A673 (cell line): ENCODE measurements at regions not wholly inside any gene's neighbourhood (a gene's known extent, or its start where the extent isn't known, plus 50 kb on each side); places are given as distances from the start of the nearest gene placed in this dataset.
"Not testable (repeated sequence)": the region's sequence is repeated elsewhere in the genome, so short reads cannot be mapped to it uniquely, and the experiment has no call there.

ENCODE experiments used
- BruUV-seq: library from RNA; stranded (reverse); fragments of 400-500 nt; replicated peaks from 2 replicates; lab custom pipeline; 2021; lab: Mats Ljungman, UMichigan
- CTCF ChIA-PET: fragments of 300-600 bp; sonication (Branson Sonifier 250); formaldehyde crosslinking; loops from one replicate; lab custom pipeline; 2022; ENCODE audit warnings: antibody characterized with exemption; lab: Charles Lee
- POLR2A ChIA-PET: fragments of 300-600 bp; sonication (Branson Sonifier 250); formaldehyde crosslinking; loops from one replicate; lab custom pipeline; 2022; ENCODE audit warnings: antibody characterized with exemption; ENCODE audit not compliant: low non-redundant PET; lab: Charles Lee
- DNase-seq: peaks from one replicate; pipeline ENCODE4 v3.0.0-alpha.2; 2015; ENCODE audit warnings: low spot score
- H3K27ac ChIP-seq: fragments of 200-600 bp; sonication (generic); 2 replicates; pipeline ENCODE4 v1.5.1; 2016; ENCODE audit warnings: mixed run types, low read depth, mild to moderate bottlenecking, mixed read lengths, antibody characterized with exemption, low read length; ENCODE audit not compliant: poor library complexity, severe bottlenecking
- H3K27me3 ChIP-seq: fragments of 200-600 bp; sonication (generic); replicated peaks from 2 replicates; pipeline ENCODE4 v1.6.1; 2017; ENCODE audit warnings: mixed run types, low read depth, mild to moderate bottlenecking, mixed read lengths, antibody characterized with exemption, low read length; ENCODE audit not compliant: insufficient read depth, poor library complexity
- H3K36me3 ChIP-seq: fragments of 200-600 bp; sonication (generic); 2 replicates; pipeline ENCODE4 v1.6.1; 2016; ENCODE audit warnings: mixed run types, mild to moderate bottlenecking, mixed read lengths, antibody characterized with exemption, low read length; ENCODE audit not compliant: insufficient read depth, poor library complexity, severe bottlenecking
- H3K4me1 ChIP-seq: fragments of 200-600 bp; sonication (generic); 2 replicates; pipeline ENCODE4 v1.6.1; 2017; ENCODE audit warnings: mixed run types, mild to moderate bottlenecking, mixed read lengths, antibody characterized with exemption, low read length; ENCODE audit not compliant: insufficient read depth, poor library complexity, severe bottlenecking
- H3K4me3 ChIP-seq: fragments of 200-600 bp; sonication (generic); 2 replicates; pipeline ENCODE4 v1.5.1; 2016; ENCODE audit warnings: low read depth, mixed run types, mild to moderate bottlenecking, mixed read lengths, low read length; ENCODE audit not compliant: poor library complexity, severe bottlenecking
- H3K9me3 ChIP-seq: fragments of 200-600 bp; sonication (generic); 2 replicates; pipeline ENCODE4 v1.6.1; 2016; ENCODE audit warnings: mixed run types, low read depth, mild to moderate bottlenecking, mixed read lengths, antibody characterized with exemption, low read length; ENCODE audit not compliant: poor library complexity, severe bottlenecking
- CTCF ChIP-seq: fragments of 300-800, 200-600 bp; sonication (generic); conservative IDR thresholded peaks from 2 replicates; pipeline ENCODE4 v1.5.1; 2017; ENCODE audit warnings: low read depth, mild to moderate bottlenecking, antibody characterized with exemption, low read length, moderate library complexity, mixed read lengths
- intact Hi-C: fragments of 100-400 bp; cut with micrococcal nuclease; formaldehyde crosslinking; loops from one replicate; pipeline ENCODE4 v1.10.0; 2022; ENCODE audit not compliant: unreplicated experiment

DNA sequence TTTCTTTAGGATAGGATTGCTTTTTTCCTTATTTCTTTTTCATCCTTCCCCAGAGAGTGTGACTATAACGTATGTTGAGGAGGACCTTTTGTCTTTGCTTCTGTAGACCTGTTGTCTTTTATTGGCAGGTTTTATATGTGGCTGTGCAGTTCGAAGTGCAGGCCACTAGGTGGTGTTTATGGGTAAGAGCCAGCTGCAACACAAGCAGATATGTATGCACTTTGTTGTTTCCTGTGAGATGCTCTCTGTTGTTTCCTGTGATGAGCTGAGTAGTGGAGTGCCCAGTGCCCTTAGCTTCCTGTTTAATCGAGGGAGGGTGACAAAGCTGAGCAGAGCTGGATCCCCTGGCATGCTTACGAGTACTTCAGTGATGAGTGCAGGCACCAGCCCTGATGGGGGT lies 50.0 kb upstream of the TGIF2LX start:
- peak; percentile 26 for DNase-seq

More for the DNA sequence above, 50.0 kb upstream of the TGIF2LX start:
- H3K27me3 ChIP-seq, H3K9me3 ChIP-seq, intact Hi-C loops, H3K4me3 ChIP-seq, H3K4me1 ChIP-seq, BruUV-seq, POLR2A ChIA-PET, CTCF ChIA-PET, H3K36me3 ChIP-seq, H3K27ac ChIP-seq: not testable (repeated sequence)
- peak; percentile 39; the same call in 1 of the 2 replicates for TF ChIP-seq CTCF
